Calu3 (cell line): ENCODE measurements at regions not wholly inside any gene's neighbourhood (a gene's known extent, or its start where the extent isn't known, plus 50 kb on each side); places are given as distances from the start of the nearest gene placed in this dataset.

Experiments
- BruUV-seq: library from RNA; stranded (reverse); fragments of 400-500 nt; replicated peaks from 2 replicates; lab custom pipeline; 2021; lab: Mats Ljungman, UMichigan
- CTCF ChIA-PET: fragments of 300-600 bp; sonication (Branson Sonifier 250); formaldehyde crosslinking; loops from one replicate; lab custom pipeline; 2022; ENCODE audit warnings: antibody characterized with exemption; lab: Charles Lee
- DNase-seq: peaks from one replicate; pipeline ENCODE4 v3.0.0; 2022
- H3K27ac Mint-ChIP-seq: one replicate; pipeline ENCODE4 v1.8.0; 2022; ENCODE audit warnings: mixed read lengths; ENCODE audit not compliant: unreplicated experiment
- H3K27me3 Mint-ChIP-seq: one replicate; pipeline ENCODE4 v1.8.0; 2022; ENCODE audit warnings: mixed read lengths; ENCODE audit not compliant: unreplicated experiment
- H3K36me3 Mint-ChIP-seq: one replicate; pipeline ENCODE4 v1.8.0; 2022; ENCODE audit warnings: mild to moderate bottlenecking, moderate library complexity, mixed read lengths; ENCODE audit not compliant: insufficient read depth, unreplicated experiment
- H3K4me1 Mint-ChIP-seq: one replicate; pipeline ENCODE4 v1.8.0; 2022; ENCODE audit warnings: mild to moderate bottlenecking, low read depth, mixed read lengths; ENCODE audit not compliant: unreplicated experiment
- H3K4me3 Mint-ChIP-seq: one replicate; pipeline ENCODE4 v1.8.0; 2022; ENCODE audit warnings: mild to moderate bottlenecking, low read depth, moderate library complexity, mixed read lengths; ENCODE audit not compliant: unreplicated experiment
- H3K9me3 Mint-ChIP-seq: one replicate; pipeline ENCODE4 v1.8.0; 2022; ENCODE audit warnings: low read depth, mixed read lengths; ENCODE audit not compliant: unreplicated experiment
- CTCF ChIP-seq: fragments of 200-600 bp; IDR thresholded peaks from one replicate; pipeline ENCODE4 v1.8.0; 2022; ENCODE audit warnings: antibody characterized with exemption; ENCODE audit not compliant: unreplicated experiment
- intact Hi-C: fragments of 100-400 bp; cut with micrococcal nuclease; formaldehyde crosslinking; loops from one replicate; pipeline ENCODE4 v1.10.0; 2022; ENCODE audit not compliant: unreplicated experiment

- CTCF ChIA-PET = no interaction called here
- H3K36me3 Mint-ChIP-seq = no peaks in the 10 kb centered on the region
- H3K4me3 Mint-ChIP-seq = no peak overlapping the region
- intact Hi-C loops = no loop called here
- no peak for TF ChIP-seq CTCF
- H3K27me3 Mint-ChIP-seq = no peaks in the 10 kb centered on the region
- H3K9me3 Mint-ChIP-seq = peaks cover 8% of the 10 kb centered on the region
- DNase-seq = no peak
- no TSS peak for BruUV-seq
- H3K27ac Mint-ChIP-seq = no peak overlapping the region
- H3K4me1 Mint-ChIP-seq = no peaks in the 10 kb centered on the region
Observed at GRCh38 chr3:88596451-88596850, 446.7 kb downstream of the C3orf38 start.

GRCh38 chr3:88610820-88611219 lies 461.1 kb downstream of the C3orf38 start:
- no peaks in the 10 kb centered on the region for H3K4me1 Mint-ChIP-seq
- no peak for TF ChIP-seq CTCF
- intact Hi-C loops = no loop called here
- H3K36me3 Mint-ChIP-seq = no peaks in the 10 kb centered on the region
- no peak overlapping the region for H3K4me3 Mint-ChIP-seq
- no peak overlapping the region for H3K27ac Mint-ChIP-seq
- no TSS peak for BruUV-seq
- CTCF ChIA-PET = no interaction called here
- no peak for DNase-seq
- no peaks in the 10 kb centered on the region for H3K9me3 Mint-ChIP-seq
- H3K27me3 Mint-ChIP-seq = no peaks in the 10 kb centered on the region

- BruUV-seq = no TSS peak
- DNase-seq = no peak
- Mint-ChIP-seq H3K4me1 (no peaks in the 10 kb centered on the region), H3K9me3 (no peaks in the 10 kb centered on the region), H3K36me3 (no peaks in the 10 kb centered on the region), H3K4me3 (no peak overlapping the region), H3K27me3 (no peaks in the 10 kb centered on the region), H3K27ac (no peak overlapping the region)
- no peak for TF ChIP-seq CTCF
- CTCF ChIA-PET = no interaction called here
- intact Hi-C loops = no loop called here
Observed at GRCh38 chr3:88611826-88612326, 462.1 kb downstream of the C3orf38 start.

GRCh38 chr3:88616413-88616812 lies 466.7 kb downstream of the C3orf38 start:
- H3K27ac Mint-ChIP-seq = no peak overlapping the region
- no peaks in the 10 kb centered on the region for H3K27me3 Mint-ChIP-seq
- H3K4me1 Mint-ChIP-seq = no peaks in the 10 kb centered on the region
- BruUV-seq = no TSS peak
- H3K36me3 Mint-ChIP-seq = no peaks in the 10 kb centered on the region
- no peak for TF ChIP-seq CTCF
- intact Hi-C loops = no loop called here
- CTCF ChIA-PET = no interaction called here
- H3K9me3 Mint-ChIP-seq = no peaks in the 10 kb centered on the region
- no peak for DNase-seq
- no peak overlapping the region for H3K4me3 Mint-ChIP-seq
